Cerebellar nuclear complex (tissue), 1 donor: ENCODE measurements at regions not wholly inside any gene's neighbourhood (a gene's known extent, or its start where the extent isn't known, plus 50 kb on each side); places are given as distances from the start of the nearest gene placed in this dataset.

Experiments
- DNase-seq, 2 experiments: peaks; one replicate each; lab custom pipeline; 2025; lab: John Stamatoyannopoulos, UW

DNA sequence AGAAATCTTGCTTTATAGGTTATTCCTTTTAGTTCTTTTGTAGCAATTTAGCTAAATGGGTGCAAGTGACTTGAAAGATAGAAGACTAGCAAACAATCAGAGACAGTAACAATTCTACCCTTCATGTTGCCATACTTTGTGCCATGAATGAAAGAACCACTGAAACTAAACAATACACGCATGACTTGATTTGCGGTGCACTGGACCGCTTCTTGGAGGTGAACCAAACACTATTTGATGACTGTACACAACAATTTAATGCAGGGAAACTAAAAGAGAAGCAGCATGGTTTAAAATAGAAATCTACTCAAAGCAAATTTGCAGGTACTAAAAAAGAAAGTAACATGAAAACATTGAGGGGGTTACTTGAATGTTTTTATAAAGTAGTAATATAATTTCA is 331.0 kb upstream of the RARB start:
- no peak for DNase-seq

DNA sequence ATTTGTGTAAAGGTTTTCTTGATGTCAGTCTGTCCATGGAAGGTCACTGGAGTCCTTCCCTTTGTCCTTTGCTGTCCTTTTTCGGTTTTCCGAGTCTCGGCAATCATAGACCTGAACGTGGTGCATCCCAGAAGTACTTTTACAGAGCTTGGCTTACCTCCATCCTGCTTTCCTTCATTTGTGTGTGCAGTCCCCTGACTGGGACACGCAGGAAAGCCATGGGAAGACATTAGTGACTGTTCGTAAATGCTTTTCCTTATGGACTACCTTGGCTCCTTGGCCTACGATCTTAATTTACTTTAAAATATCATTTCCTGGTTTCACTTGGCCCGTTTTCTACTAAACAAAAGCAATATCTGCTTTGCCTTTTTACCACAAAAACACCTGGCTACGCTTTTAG is 328.4 kb upstream of the RARB start:
- DNase-seq, result no peak

DNA sequence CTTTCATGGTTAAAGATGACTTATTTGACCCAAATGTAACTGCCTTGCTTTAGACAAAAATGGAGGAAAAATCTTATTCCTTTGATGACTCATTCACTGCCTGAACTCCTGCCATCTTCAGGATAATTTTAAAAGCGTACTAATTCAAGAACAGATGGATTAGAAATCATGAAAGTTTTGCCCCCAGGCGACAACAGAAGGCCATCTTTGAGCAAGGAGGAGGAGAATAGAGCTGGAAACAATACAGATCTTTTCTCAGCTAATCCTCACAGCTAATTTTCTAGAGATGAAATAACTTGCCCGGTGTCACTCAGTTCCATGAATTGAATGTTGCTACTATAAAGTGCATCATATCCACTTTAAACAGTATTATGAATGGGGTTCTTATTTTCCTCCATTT is 324.7 kb upstream of the RARB start:
- no peak for DNase-seq

DNA sequence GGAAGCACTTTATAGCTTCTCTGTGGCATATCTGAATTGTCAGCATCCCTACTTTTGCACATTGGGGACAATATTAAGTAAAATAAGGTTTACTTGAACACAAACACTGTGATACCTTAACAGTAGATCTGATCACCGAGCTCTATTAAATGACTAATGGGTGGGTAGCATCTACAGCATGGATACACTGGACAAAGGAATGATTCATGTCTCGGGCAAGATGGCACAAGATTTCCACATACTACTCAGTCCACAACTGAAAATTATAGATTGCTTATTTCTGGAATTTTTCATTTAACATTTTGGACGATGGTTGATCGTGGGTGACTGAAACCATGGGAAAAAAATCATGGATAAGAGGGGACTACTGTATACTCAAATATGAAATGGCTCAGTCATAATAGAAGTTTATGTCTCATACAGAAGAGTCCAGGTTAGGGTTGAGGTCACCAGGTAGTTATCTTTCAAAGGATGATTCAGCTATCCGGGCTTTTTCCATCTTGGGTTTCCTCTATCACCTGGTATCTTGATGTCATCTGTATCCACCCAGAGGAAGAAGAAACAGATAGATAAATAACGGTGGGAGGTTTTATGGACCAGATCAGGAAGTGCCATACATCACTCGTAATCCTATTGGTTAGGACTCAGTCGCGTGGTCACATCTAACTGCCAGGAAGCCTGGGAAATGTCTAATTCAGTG is 320.0 kb upstream of the RARB start:
- no peak for DNase-seq

DNA sequence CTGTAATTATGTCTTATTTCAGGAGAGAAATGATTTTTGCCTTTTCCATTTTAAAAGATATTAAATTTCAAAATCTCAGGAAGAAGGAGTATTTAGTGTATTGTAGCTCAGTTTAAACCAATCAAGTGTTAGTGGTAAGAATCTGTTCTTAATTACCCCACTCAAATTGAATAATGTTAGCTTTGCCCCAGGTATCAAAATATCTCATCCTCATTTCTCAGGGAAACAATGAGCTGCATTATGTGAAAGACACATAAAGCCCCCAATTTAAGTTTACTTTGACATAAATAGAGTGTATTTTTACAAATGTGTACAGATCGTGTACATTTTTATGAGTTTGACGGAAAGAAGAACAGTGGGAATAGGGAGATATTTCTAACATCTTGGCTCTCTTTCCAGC is 317.4 kb upstream of the RARB start:
- no peak for DNase-seq

DNA sequence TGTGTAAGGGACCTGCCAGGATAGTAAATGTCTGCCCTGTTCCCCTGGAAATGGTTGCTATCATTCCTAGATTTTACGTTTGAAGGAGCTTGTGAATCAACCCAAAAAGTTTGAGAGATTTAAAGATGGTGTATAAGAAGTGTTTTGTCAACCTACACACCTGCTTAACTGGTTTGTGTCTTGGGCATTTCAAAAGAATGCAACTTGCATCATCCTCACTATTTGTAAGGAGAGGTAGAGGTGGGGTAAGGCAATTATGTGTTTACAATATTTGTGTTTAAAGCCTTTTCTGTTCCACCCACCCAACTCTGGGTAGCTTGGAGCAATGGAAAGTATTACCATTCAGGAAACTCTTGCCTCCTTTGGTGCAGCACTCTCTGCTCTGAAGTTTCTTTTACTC is 314.2 kb upstream of the RARB start:
- no peak for DNase-seq

DNA sequence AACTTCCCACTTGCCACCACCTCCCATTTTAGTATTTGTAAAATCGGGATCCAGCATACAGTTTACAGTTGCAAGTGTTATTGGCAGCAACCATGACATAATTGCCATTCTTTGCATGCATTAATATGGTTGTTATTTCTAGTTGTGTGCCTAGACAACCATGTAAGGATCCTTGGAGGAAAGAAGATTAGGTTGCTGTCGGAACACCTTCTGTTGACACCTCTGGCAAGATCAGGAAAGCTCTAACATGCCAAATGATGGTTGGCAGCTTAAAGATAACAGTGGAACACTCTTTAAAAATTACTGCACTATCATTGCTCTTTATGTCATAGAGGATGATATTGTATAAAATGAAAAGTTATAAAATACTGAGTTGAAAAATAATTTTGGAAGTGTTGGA is 313.5 kb upstream of the RARB start:
- DNase-seq, result no peak

DNA sequence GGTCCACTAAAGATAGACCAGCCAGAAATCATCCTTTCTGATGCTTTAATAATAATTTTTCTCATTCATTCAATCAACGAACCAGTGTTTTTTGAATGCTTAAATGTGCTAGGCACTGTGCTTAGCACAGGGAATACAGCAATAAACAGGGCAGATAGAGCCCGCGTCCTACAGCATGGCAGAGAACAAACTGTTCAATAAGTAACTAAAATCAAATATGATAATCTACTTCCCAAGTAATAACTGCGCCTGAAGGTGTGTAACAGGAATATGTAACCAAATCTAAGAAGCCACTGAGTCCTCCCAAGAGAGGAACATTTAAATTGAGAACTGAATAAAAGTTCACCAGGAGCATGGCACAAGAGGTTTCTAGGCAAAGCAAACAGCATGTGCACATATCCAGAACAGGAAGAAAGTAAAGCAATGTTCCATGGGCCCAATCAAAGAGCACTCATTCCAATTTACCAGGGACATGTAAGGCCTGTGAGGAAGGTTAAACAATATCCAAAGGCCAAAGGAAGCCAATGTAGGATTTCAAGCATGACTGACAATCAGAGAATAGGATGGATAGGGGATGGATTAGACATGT is 311.0 kb upstream of the RARB start:
- DNase-seq, result no peak

DNA sequence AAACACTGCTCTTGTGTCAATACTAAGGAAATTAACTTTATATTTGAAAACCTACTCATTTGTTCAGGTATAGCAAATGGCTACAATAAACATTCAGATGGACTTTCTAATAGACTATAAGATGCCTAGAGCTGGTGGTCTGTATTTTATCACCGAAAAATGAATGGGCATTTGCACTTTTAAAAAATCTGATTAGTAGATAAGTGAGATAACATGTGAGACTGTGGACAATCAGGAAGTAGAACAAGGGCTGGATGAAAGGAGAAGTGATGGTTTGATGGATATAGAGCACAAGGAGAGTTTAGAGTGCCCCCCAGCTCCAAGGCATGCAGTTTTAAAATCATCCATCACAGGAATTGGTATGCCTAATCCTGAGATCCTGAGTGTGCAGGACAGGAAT is 308.4 kb upstream of the RARB start:
- no peak for DNase-seq

DNA sequence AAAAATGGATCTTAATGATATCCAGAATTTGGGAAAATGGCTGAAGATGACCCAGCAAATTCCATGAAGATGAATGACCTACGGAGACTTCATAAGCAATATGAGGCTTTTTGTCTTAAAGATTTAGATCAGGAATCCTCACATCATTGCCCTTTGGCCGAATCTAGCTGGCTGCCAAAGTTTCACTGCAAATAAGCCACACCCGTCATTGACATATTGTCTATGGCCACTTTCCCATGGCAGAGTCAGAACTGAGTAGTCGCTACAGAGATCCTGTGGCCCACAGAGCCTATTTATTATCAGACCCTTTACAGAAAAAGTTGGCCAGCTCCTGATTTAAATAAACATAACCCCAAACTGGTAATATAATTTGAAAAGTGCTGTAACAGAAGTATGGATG is 307.4 kb upstream of the RARB start:
- DNase-seq, result no peak

DNA sequence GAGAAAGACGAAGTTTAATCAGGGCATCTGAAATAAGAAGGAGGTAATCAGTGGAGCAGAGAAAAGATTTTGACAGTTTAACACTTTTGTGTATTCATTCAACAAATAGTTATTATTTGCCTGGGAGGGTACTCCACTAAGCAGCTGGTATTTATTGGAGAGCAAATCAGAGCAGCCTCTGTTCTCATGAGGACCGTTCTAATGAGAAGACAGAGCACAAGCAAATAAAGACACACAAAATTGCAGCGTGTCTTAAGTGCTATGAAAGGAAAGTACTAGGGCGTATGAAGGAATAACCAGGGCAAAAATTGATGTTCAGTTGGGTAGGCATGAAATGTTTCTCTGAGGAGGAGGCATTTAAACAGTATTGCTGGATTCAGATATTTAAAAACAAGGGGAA is 302.9 kb upstream of the RARB start:
- no peak for DNase-seq

DNA sequence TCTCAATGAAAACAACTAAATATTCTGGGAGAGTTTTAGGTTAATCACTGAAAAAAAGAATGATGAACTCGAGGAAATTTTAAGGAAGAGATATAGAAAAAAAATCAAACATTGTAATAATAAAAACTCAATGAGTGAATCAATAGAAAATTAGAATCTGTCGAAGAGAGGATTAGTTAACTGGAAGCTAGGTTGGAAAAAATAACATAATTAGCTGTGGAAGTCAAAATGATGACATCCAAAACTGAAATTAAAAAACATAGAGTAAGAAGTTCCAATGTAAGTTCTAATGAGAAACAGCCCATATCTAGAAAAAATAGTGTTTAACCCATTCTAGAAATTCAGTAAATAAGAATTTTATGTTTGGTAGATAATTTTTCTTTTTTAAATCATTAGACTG is 299.3 kb upstream of the RARB start:
- DNase-seq, result no peak

DNA sequence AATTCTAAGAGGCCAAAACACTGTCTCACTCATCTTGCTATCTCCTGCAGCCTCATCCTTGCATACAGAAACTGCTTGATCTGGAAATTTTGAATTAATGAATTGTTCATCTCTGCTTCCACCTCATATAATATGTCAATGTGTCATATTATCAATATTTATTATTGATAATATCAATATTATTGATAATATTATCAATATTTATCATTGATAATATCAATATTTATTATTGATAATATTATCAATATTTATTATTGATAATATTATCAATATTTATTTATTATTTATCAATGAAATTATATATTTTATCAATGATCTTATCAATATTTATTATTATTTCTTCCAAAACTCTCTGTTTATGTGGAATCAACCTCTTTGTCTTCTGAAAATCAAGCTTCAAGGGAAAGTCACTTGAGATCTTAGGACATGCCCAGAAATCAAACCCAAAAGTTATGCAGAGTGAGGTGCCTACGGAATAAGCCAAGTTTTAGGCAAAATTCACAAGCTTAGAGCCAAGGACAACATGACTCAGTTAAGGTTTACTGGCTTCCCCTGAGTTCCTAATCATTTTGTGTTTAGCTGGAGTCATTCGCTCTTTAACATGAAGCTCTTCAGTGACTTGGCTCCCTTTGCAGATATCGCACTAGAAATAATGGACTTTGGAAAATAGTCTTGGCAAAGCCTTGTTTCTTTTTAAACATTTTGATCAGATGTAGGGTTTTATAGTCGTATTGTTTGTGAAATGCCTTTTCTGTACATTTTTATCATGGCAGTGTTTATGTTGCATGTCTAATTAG is 297.1 kb upstream of the RARB start:
- no peak for DNase-seq

DNA sequence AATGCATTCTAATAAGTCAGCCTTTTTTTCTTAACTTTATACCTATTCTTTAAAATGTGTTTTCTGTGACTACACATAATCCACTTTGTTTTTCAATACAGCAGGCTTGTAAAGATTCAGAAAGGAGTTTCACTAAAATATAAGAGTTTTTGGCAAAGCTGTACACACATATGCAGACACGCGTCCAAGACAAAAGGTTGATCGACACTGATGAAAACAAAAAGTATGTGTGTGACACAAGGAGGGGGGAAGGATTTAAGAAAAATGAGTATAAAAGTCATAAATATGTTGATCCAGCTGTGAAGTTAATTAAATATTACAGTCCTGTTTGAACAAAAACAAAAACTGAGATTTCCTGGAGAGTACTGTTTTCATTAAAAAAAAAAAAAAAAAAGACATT is 294.5 kb upstream of the RARB start:
- no peak for DNase-seq

DNA sequence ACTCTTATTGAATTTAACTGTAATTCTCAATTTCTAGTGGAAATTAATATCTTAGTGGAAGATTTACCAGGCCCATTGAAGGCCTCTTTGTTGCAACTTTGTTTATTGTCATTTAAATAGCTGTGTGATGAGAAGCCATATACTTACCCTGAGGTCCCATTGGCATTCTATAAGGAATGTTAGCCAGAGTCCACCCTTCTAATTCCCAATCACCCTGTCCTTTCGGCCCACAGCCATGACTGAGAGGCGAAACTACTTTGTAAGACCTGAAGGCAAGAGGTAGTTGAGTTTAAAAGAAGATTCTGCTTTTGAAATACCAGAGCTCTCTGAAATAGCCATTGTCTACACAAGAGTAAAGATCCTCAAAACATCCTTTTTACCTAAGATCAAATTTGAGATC is 290.5 kb upstream of the RARB start:
- DNase-seq, result no peak

DNA sequence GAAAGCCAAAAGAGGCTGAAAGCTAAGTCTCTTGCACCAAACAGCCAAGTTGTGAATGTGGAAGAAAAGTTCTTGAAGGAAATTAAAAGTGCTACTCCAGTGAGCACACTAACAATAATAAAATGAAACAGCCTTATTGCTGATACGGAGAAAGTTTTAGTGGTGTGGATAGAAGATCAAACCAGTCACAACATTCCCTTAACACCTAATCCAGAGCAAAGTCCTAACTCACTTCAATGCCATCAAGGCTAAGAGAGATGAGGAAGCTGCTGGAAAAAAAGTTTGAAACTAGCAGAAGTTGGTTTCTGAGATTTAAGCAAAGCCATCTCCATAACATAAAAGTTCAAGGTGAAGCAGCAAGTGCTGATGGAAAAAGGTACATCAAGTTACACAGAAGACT is 288.8 kb upstream of the RARB start:
- no peak for DNase-seq

DNA sequence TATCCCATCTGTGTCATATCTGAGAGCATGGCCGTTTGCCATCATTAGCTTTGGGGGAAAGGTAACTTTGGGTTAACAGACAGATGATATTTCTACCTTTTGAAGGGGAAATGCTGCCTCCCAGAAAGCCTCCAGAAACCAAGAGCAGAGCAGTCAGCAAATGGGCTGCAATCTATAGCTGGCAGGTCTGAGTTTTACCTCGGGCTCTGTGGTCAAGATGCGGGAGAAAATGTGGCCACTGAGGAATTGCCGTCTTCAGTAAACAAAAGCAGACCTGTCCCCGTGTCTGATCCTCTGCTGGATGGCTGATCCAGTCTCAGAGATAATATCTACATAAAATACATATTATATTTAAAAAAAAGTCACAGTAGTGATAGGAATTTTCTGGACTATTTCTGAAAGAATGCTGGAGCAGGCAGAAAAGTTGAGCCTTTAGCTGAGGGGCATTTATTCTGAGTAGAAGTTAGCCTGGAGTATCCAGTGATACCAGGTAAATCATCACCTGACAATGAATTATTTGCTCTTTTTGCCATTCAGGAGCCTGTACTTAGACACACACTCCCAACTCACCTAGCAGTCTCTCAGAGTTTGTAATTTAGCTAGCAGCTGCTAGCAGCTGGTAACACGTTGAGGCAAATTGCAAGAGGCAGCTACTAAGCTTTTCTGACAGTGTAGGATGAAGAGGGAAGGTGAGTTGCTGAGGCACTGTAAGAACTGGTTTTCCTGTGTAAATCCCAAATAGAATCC is 285.3 kb upstream of the RARB start:
- DNase-seq, result no peak

DNA sequence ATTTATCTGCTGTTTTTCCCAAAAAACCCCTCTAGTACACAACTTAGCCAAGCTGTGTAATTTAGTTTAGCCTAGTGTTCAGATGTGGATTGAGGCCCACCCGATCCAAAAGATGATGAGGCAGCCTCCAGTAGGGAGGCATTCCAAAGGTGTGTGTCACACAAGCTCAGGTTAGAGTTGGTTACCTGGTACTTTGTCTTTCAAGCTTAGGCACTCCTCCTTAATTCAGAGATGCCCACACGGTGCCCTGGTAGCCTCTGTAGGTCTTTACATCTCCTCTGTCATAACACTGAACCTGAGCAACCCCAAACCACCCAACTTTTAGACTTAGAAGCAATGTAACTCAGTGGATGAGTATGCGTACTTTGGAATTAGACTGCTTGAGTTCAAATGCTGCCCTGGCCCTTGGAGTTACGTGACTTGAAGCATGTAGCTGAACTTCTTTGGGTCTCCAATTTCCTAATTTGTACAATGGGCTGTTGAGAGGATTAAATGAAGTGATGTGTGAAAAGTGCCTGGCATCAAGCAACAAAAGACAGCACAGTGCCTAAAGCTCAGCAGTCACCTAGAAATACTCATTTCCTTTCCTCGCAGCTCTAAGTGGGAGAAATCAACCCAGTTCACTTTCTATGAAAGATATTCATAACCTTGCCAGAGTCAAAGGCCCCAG is 284.6 kb upstream of the RARB start:
- no peak for DNase-seq

DNA sequence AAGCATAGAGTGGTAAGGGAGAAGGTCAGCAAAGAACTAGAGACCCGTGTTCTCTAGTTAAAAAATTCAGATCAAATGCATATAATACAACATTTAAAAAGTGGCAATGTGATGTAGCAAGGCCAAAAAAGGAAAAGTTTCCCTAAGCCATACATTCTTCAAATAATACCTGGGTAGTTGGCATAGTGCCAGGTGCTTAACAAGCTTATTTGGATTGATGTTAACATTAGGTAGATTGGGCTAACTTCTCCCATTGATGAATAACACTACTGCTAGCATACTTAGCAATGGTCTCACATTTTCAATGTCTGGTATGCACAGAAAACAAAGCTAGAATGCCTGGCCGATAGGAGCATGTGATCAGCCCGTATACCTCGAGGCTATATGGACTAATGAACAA is 283.6 kb upstream of the RARB start:
- DNase-seq, result no peak

DNA sequence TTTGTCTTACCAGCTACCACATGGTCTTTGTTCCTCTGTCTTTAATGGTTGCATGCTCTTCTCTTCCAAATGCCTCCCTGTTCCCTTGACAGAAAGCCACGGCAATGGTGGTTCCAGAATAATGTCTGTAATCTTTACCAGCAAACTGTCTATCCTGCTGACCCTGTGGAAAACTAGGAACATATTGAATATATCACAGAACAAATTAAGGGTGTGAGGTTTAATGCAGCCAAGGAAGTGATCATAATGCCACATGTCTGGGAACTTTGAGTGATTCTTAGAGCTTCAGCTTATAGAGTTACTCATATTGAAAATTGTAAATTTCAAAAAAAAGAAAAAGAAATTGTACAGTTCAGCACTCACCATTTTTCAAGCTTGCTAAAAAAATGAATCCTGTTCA is 282.9 kb upstream of the RARB start:
- DNase-seq, result no peak

DNA sequence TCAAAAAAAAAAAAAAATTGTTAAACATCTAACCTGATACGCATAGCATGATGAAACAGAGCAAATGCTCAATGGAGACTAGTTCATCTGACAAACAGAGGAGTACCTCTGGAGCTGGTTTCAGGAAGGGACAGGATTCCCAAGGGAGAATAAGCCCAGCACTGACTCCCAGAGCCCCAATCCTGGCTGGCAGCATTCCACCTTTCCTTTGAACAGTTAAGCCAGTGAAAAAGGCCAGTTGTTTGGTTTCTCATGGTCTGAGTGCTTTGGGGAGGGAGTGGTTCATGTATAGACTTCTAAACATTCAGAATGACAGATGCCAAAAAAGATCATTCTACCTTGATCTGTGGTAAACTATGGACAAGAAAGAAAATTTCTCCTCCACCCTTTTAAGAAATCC is 277.9 kb upstream of the RARB start:
- no peak for DNase-seq

DNA sequence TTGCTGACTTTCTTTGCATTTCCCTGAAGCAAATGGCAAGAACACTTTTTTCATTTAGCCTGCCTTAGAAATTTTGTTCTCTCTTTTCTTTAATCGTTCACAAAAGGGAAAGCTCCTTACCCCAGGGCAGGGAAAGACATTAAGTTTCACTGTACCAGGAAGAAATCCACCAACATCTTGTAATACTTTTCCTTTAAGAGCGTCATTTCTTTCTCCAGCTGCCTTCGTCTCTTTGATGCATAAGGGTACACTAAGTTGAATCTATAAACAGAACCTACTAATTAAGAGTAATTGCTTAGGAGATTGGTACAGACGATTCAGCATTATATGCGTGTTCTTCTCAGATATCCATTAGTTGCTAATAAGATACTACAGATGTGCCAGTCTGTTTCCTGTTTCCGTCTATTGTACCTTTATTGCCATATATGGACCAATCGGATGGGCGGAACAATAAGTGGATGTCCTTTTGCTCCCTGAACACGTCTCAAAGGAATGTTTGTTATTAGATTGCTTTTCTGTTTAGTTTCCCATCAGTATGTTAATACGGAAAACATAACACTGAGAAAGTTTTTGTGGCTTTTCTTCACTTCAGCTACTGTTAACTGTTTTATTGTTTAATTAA is 276.7 kb upstream of the RARB start:
- no peak for DNase-seq
